Liver (tissue), 8 donors: ENCODE measurements at regions not wholly inside any gene's neighbourhood (a gene's known extent, or its start where the extent isn't known, plus 50 kb on each side); places are given as distances from the start of the nearest gene placed in this dataset.
"Not testable (repeated sequence)": the region's sequence is repeated elsewhere in the genome, so short reads cannot be mapped to it uniquely, and the experiment has no call there.

Source experiments
- DNase-seq: peaks from one replicate; pipeline ENCODE4 v3.0.0-alpha.2; 2017; ENCODE audit warnings: low spot score
- H3K27ac ChIP-seq, 2 donors: one replicate each; pipeline ENCODE4 v1.7.0; 2013; ENCODE audit warnings: inconsistent platforms in 2 of 2, low read length in 2 of 2, control low read depth in 1 of 2, low read depth in 1 of 2, mild to moderate bottlenecking in 1 of 2
- H3K27me3 ChIP-seq, 4 donors: one replicate each; pipeline versions ENCODE4 v1.6.1 to v1.7.0; 2013; ENCODE audit warnings: low read length in 3 of 4, inconsistent platforms in 1 of 4, mild to moderate bottlenecking in 1 of 4, moderate library complexity in 1 of 4; ENCODE audit not compliant: control insufficient read depth in 4 of 4, insufficient read depth in 4 of 4
- H3K36me3 ChIP-seq, 4 donors: one replicate each; pipeline versions ENCODE4 v1.6.1 to v1.7.0; 2013; ENCODE audit warnings: low read length in 3 of 4, mild to moderate bottlenecking in 3 of 4, low read depth in 1 of 4, moderate library complexity in 1 of 4; ENCODE audit not compliant: control insufficient read depth in 4 of 4, insufficient read depth in 3 of 4
- H3K4me1 ChIP-seq, 4 donors: one replicate each; pipeline versions ENCODE4 v1.6.1 to v1.7.0; 2013; ENCODE audit warnings: low read length in 3 of 4, mild to moderate bottlenecking in 3 of 4, moderate library complexity in 1 of 4; ENCODE audit not compliant: control insufficient read depth in 4 of 4, insufficient read depth in 4 of 4
- H3K4me3 ChIP-seq, 3 donors: one replicate each; pipeline versions ENCODE4 v1.6.1 to v1.7.0; 2013; ENCODE audit warnings: low read length in 3 of 3, control low read depth in 1 of 3, low read depth in 1 of 3, mild to moderate bottlenecking in 1 of 3
- H3K9ac ChIP-seq, 2 donors: one replicate each; pipeline ENCODE4 v1.7.0; 2013; ENCODE audit warnings: low read length in 2 of 2, mild to moderate bottlenecking in 2 of 2, moderate library complexity in 2 of 2, control low read depth in 1 of 2, low read depth in 1 of 2
- H3K9me3 ChIP-seq, 4 donors: one replicate each; pipeline versions ENCODE4 v1.6.1 to v1.7.0; 2013; ENCODE audit warnings: low read length in 3 of 4; ENCODE audit not compliant: control insufficient read depth in 4 of 4
- ATF3 ChIP-seq: IDR thresholded peaks from 2 replicates; pipeline ENCODE4 v1.6.1; 2016; ENCODE audit warnings: antibody characterized with exemption
- CTCF ChIP-seq: fragments of 150-350 bp; IDR thresholded peaks from 2 replicates; pipeline ENCODE4 v1.5.1; 2017; ENCODE audit warnings: improper control_type of control experiment, low read depth, low read length; ENCODE audit not compliant: missing input control
- EGR1 ChIP-seq, 2 donors: IDR thresholded peaks; 2 replicates each; pipeline ENCODE4 v1.6.1; 2016 to 2018; ENCODE audit warnings: antibody characterized with exemption in 2 of 2, low read depth in 2 of 2
- FOXA1 ChIP-seq: IDR thresholded peaks from 2 replicates; pipeline ENCODE4 v1.6.1; 2016; ENCODE audit warnings: antibody characterized with exemption
- FOXA2 ChIP-seq: IDR thresholded peaks from 2 replicates; pipeline ENCODE4 v1.6.1; 2016; ENCODE audit warnings: antibody characterized with exemption
- GABPA ChIP-seq, 2 donors: IDR thresholded peaks in 1 of 2; conservative IDR thresholded peaks in 1 of 2; 2 replicates each; pipeline ENCODE4 v1.6.1; 2016; ENCODE audit warnings: antibody characterized with exemption in 2 of 2, mild to moderate bottlenecking in 1 of 2, moderate library complexity in 1 of 2
- HNF4A ChIP-seq, 2 donors: conservative IDR thresholded peaks; 2 replicates each; pipeline ENCODE4 v1.6.1; 2016; ENCODE audit warnings: antibody characterized with exemption in 2 of 2, mild to moderate bottlenecking in 2 of 2
- HNF4G ChIP-seq: IDR thresholded peaks from 2 replicates; pipeline ENCODE4 v1.6.1; 2016; ENCODE audit warnings: antibody characterized with exemption
- JUND ChIP-seq, 2 donors: IDR thresholded peaks; 2 replicates each; pipeline ENCODE4 v1.6.1; 2016; ENCODE audit warnings: antibody characterized with exemption in 2 of 2
- MAX ChIP-seq: IDR thresholded peaks from 2 replicates; pipeline ENCODE4 v1.6.1; 2016; ENCODE audit warnings: antibody characterized with exemption
- NR2F2 ChIP-seq: IDR thresholded peaks from 2 replicates; pipeline ENCODE4 v1.6.1; 2016; ENCODE audit warnings: antibody characterized with exemption
- RAD21 ChIP-seq, 2 donors: IDR thresholded peaks; 2 replicates each; pipeline ENCODE4 v1.6.1; 2016; ENCODE audit warnings: antibody characterized with exemption in 2 of 2, mild to moderate bottlenecking in 2 of 2
- REST ChIP-seq: IDR thresholded peaks from 2 replicates; pipeline ENCODE4 v1.6.1; 2016; ENCODE audit warnings: antibody characterized with exemption, mild to moderate bottlenecking
- RXRA ChIP-seq, 2 donors: IDR thresholded peaks; 2 replicates each; pipeline ENCODE4 v1.6.1; 2017 to 2018; ENCODE audit warnings: antibody characterized with exemption in 2 of 2, mild to moderate bottlenecking in 1 of 2
- SP1 ChIP-seq: IDR thresholded peaks from 2 replicates; pipeline ENCODE4 v1.6.1; 2018; ENCODE audit warnings: antibody characterized with exemption, mild to moderate bottlenecking
- TAF1 ChIP-seq: conservative IDR thresholded peaks from 2 replicates; pipeline ENCODE4 v1.6.1; 2016; ENCODE audit warnings: antibody characterized with exemption, mild to moderate bottlenecking
- YY1 ChIP-seq: IDR thresholded peaks from 2 replicates; pipeline ENCODE4 v1.6.1; 2016; ENCODE audit warnings: antibody characterized with exemption, mild to moderate bottlenecking
- ZBTB33 ChIP-seq: IDR thresholded peaks from 2 replicates; pipeline ENCODE4 v1.6.1; 2016; ENCODE audit warnings: antibody characterized with exemption
- WGBS: extraction: QIAGEN DNeasy Blood & Tissue Kit; methylation state at CpG from one replicate; pipeline ENCODE4 v1.1.7; 2013; 5-methylcytosine and 5-hydroxymethylcytosine counted together
- donor health status: healthy.
- donor health status: healthy.
- donor health status: healthy.
- donor health status: healthy.
- donor health status: healthy.

GRCh38 chr6:28626386-28626785 is 100.7 kb downstream of the GPX5 start:
- H3K4me1 ChIP-seq, DNase-seq, H3K36me3 ChIP-seq, H3K4me3 ChIP-seq, H3K27me3 ChIP-seq, H3K9ac ChIP-seq, H3K9me3 ChIP-seq, H3K27ac ChIP-seq: not testable (repeated sequence)
- WGBS: 74% methylated on average over 2 of the region's 2 CpGs

- Histone ChIP-seq H3K4me1 (peaks cover 0 to 13% (median 6%) of the 10 kb centered on the region in 4 donors), H3K27me3 (peaks cover 0 to 30% (median 5%) of the 10 kb centered on the region in 4 donors), H3K9me3 (peaks cover 0 to 5% (median 2%) of the 10 kb centered on the region in 4 donors), H3K36me3 (no peaks in the 10 kb centered on the region), H3K4me3 (no peak overlapping the region), H3K27ac (no peak overlapping the region), H3K9ac (no peak overlapping the region)
- 75% methylated on average over 5 of the region's 5 CpGs for WGBS
- DNase-seq: no peak
- no peak for TF ChIP-seq ATF3
- TF ChIP-seq FOXA1: no peak
- no peak for TF ChIP-seq SP1
- no peak for TF ChIP-seq YY1
- no peak for TF ChIP-seq ZBTB33
- no peak for TF ChIP-seq JUND (IDR thresholded peaks at IDR 0.05)
- TF ChIP-seq RAD21 (IDR thresholded peaks at IDR 0.05): no peak
- no peak for TF ChIP-seq GABPA (IDR thresholded peaks at IDR 0.05 in 1 of 2, conservative IDR thresholded peaks at IDR 0.05 in 1 of 2)
- no peak for TF ChIP-seq NR2F2
- no peak for TF ChIP-seq CTCF
- TF ChIP-seq RXRA (IDR thresholded peaks at IDR 0.05): no peak
- TF ChIP-seq REST: no peak
- TF ChIP-seq TAF1: no peak
- no peak for TF ChIP-seq FOXA2
- no peak for TF ChIP-seq HNF4G
- TF ChIP-seq MAX: no peak
- no peak for TF ChIP-seq EGR1 (IDR thresholded peaks at IDR 0.05; ENCODE audit: low read depth in 2 of 2)
- no peak for TF ChIP-seq HNF4A (conservative IDR thresholded peaks at IDR 0.05)
These were observed 106.7 kb downstream of the GPX5 start for GRCh38 chr6:28632326-28632851.
